Occipital lobe (tissue), 1 donor: ENCODE measurements at regions not wholly inside any gene's neighbourhood (a gene's known extent, or its start where the extent isn't known, plus 50 kb on each side); places are given as distances from the start of the nearest gene placed in this dataset.
A peak's percentile ranks its signal among the peaks of the same experiment; 100 is the strongest.
"Not testable (repeated sequence)": the region's sequence is repeated elsewhere in the genome, so short reads cannot be mapped to it uniquely, and the experiment has no call there.

Experiments
- DNase-seq: peaks from one replicate; lab custom pipeline; 2025; lab: John Stamatoyannopoulos, UW

DNA sequence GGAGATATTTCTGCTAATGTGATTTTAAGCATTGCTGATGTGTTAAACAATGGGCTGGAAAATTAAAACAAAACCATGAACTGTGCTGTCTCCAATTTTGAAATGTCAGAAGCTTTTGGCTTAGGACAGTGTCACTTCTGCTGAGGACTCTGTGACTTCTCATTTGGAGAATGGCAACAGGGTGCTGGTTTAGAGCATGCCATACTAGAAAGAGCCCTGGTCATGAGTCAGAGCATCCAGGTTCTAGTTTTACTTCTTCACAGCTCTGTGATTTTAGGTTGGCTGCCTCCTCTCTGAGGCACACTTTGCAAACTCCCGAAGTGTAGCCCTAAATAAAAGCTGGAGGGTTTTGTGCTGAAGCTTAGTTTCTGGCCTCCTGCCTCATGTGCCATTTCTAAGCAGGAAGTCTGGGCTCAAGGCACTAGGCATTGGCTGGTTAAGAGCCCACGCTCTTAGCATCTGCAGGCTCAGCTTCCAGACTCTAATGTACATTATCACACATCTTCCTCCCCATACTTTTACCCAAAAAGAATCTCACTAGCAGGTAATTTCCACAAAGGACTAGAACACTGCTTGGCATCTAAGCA is 193.8 kb downstream of the CNTN3 start:
- peak; percentile 1 for DNase-seq

DNA sequence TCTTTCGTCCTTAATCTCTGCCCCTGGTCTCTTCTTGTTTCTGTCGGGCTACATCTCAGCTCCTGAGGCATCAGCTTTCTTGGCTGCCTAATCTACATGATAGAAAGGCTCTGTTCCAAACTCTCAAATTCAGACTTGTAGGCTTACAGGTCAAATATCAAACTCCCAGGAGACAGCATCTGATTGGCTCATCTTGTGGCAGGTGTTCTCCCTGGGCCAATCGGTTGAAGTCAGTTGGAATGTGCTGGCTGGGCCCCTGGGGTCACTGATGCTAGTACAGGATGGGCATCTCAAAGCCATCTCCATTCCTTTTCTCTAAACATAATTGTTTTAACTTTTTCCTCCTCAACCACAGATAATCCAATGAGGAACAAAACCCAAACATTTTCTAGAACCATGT is 198.7 kb downstream of the CNTN3 start:
- no peak for DNase-seq

DNA sequence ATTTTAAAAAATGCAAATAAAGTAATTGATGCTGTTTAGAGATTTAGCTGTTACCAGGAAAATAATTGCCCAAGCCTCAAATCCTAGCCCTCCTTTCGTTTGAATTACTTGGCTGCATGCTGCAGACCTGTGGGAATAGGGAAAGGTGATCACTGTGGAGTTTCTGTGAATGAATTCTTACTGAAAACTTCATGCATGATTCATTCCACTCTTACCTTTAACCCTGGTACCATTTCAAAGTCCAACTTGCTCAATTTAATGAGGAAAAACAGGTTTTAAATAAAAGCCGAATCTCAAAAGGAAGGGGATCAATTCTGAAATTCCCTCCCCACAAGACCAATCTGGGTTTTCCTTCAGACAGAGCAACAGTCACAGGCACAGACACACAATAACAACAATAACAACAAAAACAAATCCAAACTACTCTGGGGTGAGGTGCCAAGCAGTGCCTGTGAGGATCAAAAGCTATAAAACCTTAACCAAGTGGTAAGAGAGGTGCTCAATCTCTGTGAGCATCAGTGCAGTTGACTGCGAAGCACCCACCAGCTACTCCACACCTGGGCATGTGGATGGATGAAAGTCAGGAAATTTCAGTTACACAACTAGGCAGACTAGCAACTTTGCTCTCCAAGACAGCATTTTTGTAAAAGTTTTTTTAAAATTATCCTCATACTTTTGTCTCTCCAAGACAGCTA is 200.8 kb downstream of the CNTN3 start:
- no peak for DNase-seq

DNA sequence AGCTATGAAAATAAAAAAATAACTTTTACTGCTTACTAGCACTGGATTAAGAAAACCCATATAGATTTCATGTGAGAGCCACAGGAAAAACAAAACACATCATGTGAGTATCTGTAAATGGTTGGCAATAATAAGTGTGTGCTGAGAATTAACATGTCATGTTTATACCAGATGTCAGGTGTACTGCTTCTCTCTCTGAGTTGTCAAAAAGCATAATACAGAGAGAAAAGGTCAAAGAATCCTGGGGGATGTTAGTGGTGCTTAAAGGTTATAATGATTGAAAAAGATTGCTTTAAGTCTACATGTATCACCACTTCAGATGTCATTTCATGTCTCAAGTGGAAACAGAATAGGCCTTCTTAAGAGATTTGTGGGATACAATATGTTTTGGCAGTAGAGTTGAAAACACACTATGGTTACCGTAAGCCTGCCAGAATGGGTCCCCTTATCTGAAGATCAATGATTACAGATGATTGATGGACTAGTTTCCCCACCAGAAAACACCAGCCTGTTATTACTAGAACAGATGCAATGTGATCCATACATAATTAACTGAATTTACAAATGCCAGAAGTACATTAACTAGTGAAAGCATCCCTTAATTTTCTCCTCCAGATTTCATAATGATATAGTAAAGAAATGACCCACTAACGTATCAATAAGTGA is 204.1 kb downstream of the CNTN3 start:
- no peak for DNase-seq

DNA sequence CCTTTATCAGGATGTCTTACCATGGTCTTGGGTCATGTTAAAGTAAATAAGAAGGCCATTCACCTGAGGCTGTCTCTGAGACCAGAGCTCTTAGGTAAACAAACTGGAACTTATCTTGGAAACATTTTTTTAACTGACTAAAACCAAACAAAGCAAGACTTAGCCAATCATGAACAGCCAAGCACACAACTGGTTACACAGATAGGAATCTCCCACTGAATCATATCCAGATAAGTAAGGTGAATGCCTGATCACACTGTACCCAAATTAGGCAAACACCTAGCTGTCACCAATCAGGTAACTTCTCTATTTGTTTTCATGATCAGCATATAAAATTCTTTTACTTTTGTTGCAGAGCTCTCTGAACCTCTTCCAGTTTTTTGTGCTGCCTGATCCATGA is 205.4 kb downstream of the CNTN3 start:
- no peak for DNase-seq

DNA sequence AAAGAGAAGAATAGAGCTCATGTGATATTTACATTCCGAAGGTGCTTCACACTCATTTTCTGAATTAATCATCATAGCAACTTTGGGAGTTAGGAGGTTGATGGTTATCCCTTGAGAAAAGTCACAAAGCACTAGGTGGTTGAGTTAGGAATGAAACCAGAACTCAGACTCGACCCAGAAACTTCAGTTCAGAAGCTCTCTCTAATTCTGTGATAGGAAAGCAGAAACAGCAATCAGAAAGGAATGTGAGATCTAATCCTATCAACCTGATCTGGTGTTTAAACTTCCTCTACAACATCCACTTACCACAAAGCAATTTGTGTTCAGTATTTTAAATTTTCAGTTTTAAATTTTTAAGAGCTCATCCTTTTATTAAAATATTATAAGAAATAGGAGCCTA is 211.2 kb downstream of the CNTN3 start:
- DNase-seq: no peak

DNA sequence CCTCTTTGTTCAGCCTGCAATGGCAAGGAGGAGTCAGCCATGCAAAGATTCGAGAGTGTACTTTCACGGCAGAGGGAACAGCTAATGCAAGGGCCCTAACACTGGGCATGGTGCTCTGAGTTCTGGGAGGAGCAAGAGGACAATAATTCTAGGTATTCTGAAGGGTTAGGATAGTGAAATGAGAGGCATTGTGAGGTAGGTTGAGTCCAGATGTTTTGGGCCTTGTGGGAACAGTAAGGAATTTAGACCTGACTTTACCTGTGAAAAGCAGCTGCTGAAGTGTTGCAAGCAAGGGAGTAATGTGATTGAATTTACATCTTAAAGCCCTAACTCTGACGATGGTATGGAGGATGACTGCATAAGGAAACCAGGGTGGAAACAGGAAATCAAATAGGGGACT is 211.6 kb downstream of the CNTN3 start:
- no peak for DNase-seq

DNA sequence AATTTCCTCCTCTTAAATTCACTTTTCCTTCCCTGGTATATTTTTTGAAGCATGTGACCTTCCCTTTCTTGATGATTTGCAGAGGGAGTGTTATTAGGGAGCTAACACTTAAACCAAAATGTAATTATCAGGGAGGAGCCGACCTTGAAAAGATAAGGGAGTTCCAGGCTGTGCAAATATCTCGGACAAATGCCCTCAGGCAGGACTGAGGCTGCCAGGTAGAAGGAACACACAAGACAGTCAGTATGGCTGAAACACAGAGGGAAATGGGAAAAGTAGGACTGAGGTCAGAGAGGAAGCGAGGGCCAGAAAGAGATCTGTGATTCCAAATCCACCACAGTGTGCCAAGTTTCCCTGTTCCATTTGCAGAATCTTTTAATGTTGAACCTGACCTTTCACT is 221.0 kb downstream of the CNTN3 start:
- DNase-seq: no peak

DNA sequence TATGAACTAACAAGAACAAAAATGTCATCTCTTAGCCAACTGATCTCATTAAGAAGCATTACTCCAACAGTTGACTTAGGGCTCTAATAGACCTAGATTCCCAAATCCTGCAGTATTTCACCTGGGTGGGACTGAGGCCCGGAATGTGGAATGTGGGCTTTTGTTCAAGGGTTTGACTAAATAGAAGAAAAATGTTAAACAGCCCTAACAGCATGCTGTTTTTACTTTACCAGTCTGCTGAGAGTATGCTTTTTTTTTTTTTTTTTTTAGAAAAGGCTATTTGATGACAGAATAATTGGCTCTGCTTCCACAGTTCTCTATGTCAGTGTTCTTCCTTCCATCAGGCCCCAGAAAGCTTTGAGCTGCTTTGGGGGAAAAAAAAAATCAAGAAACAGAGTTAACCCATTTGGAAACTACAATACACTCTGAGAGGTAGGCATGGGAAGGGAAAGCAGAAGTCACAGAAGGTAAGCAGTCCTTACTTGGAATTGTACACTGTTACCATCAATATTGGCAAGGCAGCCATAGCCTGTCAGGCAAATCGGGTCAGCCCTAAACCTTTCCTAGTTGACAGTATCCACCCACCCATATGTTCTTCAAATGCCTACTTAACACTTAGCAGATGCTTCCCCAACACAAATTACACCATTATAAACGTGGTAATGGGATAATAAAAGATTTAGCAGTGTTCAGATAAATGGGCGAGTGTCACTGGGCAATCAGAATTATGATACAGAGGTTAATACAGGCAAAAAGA is 224.2 kb downstream of the CNTN3 start:
- no peak for DNase-seq

DNA sequence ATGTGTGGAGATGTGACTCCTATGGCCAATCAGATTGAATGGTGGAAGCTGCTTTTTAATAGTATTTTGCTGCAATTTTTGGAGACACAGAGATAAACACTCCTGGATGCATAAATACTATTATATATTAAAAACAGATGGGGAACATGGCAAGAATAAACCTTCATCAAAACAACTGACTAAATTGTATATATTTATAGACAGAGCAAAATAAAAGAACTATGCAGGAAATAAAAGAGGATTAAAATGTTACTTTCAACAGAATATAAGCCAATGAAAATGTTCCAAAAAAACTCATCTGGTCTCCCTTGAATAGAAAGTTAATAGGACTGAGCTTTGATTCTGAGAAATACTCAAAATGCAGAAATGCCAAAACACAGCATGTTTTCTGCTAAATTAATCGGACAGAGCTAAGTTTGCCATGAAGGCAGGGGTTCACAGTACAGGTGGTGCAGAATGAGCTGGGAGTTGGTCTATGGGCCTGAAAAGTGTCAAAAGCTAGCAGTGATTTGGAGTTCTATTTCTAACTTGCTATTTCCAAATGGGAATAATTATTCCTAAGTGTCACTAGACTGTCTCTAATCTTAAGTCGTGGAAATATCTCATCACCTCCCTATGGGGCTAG is 227.2 kb downstream of the CNTN3 start:
- no peak for DNase-seq

DNA sequence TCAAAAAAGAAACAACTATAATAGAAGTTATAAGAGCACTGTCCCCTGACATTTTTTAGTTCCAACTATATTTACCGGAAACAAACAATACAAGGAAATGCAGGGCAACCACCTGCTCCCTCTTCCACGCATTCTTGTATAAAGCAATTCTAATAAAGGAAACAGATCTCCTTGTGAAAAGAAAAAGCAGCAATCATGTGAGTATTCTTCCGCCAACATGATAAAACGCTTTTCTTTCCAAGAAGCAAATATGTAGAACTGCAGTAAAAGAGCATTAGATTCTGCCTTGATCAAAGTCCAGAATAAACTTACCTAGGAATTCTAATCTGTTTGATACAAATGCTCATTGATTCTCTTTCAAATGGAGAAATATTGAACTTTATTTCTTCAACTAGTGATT is 230.3 kb downstream of the CNTN3 start:
- DNase-seq: no peak

DNA sequence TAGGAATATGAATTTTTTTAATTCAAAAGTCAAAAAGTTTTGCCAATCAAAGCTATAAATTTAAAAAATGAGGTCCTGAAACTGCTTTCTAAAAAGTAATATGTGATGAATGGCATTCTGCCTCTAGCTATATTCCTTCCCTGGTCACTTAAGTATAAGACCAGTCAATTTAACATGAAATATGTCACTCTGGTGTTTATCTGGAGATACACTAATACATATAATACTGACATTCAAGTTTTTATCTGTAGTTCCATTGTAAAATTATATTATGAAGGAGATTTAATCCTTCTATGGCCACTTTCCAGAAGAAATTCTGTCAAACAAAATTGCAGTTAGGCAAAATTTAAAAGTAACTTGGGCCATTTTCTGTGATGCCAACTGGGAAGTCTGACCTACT is 236.8 kb downstream of the CNTN3 start:
- no peak for DNase-seq

DNA sequence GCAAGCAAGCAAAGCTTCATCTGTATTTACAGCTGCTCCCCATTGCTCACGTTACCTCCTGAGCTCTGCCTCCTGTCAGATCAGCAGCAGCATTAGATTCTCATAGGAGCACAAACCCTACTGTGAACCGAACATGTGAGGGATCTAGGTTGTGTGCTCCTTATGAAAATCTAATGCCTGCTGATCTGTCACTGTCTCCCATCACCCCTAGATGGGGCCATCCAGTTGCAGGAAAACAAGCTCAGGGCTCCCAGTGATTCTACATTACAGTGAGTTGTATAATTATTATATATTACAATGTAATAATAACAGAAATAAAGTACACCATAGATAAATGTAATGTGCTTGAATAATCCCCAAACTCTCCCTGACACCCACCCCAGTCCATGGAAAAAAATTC is 238.1 kb downstream of the CNTN3 start:
- not testable (repeated sequence) for DNase-seq

DNA sequence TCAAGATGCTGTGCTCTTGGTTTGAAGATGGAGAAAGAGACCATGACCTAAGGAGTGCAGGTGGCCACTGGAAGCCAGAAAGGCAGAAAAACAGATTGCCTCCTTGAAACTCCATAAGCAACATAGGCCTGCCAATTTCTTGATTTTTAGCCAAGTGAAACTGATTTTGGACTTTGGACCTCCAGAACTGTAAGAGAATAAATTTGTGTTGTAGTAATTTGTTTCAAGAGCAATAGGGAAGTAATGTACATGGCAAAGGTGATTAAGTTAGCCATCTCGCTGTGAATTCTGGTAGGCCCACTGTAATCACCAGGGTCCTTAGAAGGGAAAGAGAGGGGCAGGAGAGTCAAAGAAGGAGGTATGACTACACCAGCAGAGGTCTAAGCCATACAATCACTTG is 238.8 kb downstream of the CNTN3 start:
- no peak for DNase-seq

DNA sequence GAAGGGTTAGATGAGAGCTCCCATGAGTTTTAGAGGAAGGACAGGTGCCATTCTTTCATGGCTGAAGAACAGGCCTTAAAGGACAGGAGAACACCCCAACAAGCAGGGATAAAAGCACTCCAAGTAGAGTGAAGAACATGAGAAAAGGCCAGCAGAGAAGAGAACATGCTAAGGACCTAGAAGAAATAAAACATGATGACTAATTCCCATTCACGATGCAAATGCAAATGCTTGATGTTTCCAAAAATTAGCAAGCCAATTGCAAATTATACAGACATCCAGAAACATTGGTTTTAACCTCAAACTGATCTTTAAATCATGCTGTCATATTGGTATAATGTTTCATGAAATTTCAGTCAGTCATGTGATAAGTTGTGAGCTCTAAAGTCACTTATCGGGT is 241.7 kb downstream of the CNTN3 start:
- no peak for DNase-seq

DNA sequence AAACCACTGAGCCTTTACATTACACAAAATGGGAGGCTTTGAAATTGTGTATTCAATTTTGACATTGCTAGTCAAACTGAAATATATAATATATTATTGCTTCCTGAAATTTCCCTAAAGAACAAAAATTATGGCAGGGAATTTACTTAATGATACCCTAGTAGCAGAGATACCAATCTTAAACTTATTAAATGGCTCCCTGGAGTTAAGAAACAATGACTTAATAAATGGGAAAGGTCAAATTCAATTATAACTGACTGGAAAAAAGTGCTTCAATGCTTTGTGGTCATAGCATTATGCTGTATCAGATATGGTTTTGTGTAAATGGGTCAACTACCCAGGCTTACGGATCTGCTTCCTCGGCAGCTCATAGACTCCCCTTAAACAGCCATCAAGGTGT is 244.1 kb downstream of the CNTN3 start:
- DNase-seq: no peak

DNA sequence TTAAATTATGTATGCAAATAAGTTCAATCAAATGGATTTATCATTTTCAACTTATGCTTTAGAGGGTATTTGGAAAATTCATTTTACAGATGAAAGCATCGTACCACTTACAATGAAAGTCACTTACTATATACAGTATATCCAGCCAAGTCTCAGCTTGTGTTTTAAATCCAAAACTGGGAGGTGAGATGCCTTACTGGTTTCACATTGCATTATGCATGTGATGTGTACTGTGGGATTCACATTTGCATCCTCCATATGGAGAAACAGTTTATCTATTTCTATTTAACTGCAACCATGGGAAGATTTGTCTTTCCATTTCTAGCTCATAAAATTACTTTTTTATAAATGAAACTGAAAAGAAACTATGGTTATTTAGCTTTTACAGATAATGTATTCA is 248.1 kb downstream of the CNTN3 start:
- no peak for DNase-seq

DNA sequence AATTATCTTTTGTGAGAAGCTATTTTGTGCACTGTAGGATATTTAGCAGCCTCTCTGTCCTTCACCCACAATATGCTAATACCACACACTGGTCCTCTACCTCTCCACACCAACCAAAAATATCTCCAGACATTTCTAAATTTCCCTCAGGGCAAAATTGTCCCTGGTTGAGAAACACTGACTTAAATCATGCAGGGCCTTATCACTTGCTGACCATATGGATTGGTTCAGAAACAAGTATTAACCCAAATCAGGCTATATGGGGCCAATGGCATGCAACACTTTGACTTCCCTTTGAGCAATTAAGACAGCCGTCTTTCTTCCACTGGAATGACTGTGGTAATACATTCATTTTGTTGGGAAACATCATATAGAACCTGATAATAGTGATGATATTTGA is 251.1 kb downstream of the CNTN3 start:
- no peak for DNase-seq

DNA sequence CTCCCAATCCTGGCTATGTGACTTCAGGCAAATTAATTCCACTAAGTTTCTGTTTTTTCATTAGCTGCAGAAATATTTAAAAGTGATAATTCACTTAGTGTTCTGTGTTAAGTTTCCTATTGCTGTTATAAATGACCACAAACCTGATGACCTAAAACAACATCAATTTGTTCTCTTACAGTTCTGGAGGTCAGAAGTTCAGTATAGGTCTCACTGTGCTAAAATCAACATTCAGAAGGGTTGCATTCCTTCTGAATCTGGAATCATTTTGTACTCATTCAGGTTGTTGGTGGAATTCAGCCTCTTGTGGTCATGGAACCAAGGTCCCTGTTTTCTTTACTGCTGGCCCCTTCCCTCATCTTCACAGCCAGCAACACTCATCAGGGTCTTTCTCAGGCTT is 254.1 kb downstream of the CNTN3 start:
- DNase-seq: no peak

DNA sequence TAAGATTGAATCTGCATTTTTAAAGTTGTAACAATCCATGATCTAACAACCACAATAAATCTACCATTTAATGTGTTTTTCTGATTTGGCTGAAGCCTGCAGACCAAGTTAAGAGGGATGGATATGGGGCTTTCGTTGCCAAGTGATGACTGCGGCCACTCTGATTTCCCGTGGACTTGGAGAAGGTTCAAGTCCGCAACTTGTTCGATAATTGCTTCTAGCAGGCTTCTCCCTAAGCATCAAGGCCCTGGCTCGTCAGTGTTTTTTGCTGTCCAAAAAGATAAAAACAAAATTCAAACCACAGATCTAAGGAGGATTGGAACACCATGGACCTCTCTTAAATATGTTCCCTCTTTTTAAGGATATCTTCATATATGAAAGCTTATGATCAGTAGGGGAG is 256.6 kb downstream of the CNTN3 start:
- no peak for DNase-seq

DNA sequence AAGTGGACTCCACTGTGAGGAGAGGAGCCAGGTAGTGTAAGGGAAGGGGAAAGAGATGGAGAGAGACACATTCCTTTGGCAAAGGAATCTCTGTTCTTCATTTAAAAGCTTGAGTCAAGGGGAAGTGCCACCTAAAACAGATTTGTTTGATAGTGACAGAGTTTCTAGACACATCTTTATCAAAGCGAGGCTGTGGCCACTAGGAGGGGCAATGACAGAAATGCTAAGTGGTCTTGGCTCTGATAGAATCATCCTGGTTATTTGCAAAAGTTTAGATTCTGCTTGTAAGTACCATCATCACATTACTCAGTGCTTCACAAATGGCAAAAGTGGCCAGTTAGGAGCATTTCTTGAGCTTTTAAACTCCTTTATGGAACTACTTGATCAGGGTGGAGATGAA is 261.4 kb downstream of the CNTN3 start:
- DNase-seq: no peak

DNA sequence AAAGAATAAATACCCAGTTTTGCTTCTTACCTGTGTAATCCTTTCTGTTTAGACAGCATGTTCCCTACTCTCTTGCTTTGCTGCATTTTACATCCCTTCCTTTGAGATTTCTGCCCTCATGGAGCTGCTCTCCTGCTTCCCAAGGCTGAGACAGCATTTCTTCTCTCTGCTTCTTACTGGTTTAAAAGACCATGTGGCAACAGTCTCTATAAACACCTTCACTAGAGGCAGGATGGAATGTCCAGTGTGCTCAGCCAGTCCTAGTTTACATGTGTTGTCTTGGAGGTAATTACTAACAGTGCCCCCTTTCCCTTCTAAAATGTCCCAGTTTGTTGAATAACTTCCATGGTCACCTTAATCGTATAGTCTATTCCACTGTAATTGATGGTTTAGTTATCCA is 262.3 kb downstream of the CNTN3 start:
- DNase-seq: no peak
